Endothelial cell of umbilical vein (primary cell): ENCODE measurements at regions not wholly inside any gene's neighbourhood (a gene's known extent, or its start where the extent isn't known, plus 50 kb on each side); places are given as distances from the start of the nearest gene placed in this dataset.

ENCODE experiments used
- BruUV-seq: library from RNA; stranded (reverse); fragments of 400-500 nt; replicated peaks from 2 replicates; lab custom pipeline; 2021; lab: Mats Ljungman, UMichigan
- CTCF ChIA-PET: fragments of 300-600, 350-600 bp; sonication (Branson Sonifier 250); formaldehyde crosslinking; loops from one replicate; lab custom pipeline; 2021; ENCODE audit warnings: antibody characterized with exemption, inconsistent platforms; lab: Charles Lee
- POLR2A ChIA-PET: fragments of 300-600, 350-600 bp; sonication (Branson Sonifier 250); formaldehyde crosslinking; loops from one replicate; lab custom pipeline; 2021; ENCODE audit warnings: antibody characterized with exemption, inconsistent platforms; lab: Charles Lee
- DNase-seq: peaks from one replicate; pipeline ENCODE4 v3.0.0-alpha.2; 2011; ENCODE audit warnings: low read depth, low spot score
- FAIRE-seq: peaks from 2 replicates; lab custom pipeline; 2011; peaks lifted over from hg19 to GRCh38; lab: Jason Lieb, UNC
- H2AFZ ChIP-seq: 2 replicates; pipeline ENCODE4 v1.6.0; 2012; ENCODE audit warnings: low read depth, low read length, control low read depth, inconsistent platforms
- H3K27ac ChIP-seq: 2 replicates; pipeline ENCODE4 v1.5.1; 2011; ENCODE audit warnings: low read depth, mild to moderate bottlenecking, control low read depth, low read length, moderate library complexity; ENCODE audit not compliant: insufficient read depth
- H3K27me3 ChIP-seq, 2 experiments: 2 replicates each; pipeline versions ENCODE4 v1.6.0 to v1.6.1; 2011; ENCODE audit warnings: low read length in 2 of 2, mixed read lengths in 1 of 2; ENCODE audit not compliant: control insufficient read depth in 2 of 2, insufficient read depth in 2 of 2
- H3K36me3 ChIP-seq, 2 experiments: 2 replicates in 1 of 2; 3 replicates in 1 of 2; pipeline ENCODE4 v1.5.1; 2011; ENCODE audit warnings: low read length in 2 of 2, mild to moderate bottlenecking in 1 of 2, moderate library complexity in 1 of 2; ENCODE audit not compliant: control insufficient read depth in 2 of 2, insufficient read depth in 2 of 2; ENCODE audit errors: extremely low read depth in 1 of 2
- H3K4me1 ChIP-seq: 3 replicates; pipeline ENCODE4 v1.5.1; 2011; ENCODE audit warnings: mild to moderate bottlenecking, low read length; ENCODE audit not compliant: control insufficient read depth, insufficient read depth; ENCODE audit errors: extremely low read depth
- H3K4me2 ChIP-seq: 2 replicates; pipeline ENCODE4 v1.6.1; 2011; ENCODE audit warnings: low read length, control low read depth, mixed read lengths; ENCODE audit not compliant: insufficient read depth
- H3K4me3 ChIP-seq, 3 experiments: fragments of 200-600 bp in 1 of 3; sonication (generic), shearing (Covaris generic) in 1 of 3; replicated peaks in 1 of 3; 2 replicates each; pipeline ENCODE4 v1.5.1; 2011 to 2016; ENCODE audit warnings: control low read depth in 3 of 3, low read length in 3 of 3, mild to moderate bottlenecking in 2 of 3, inconsistent platforms in 1 of 3, low read depth in 1 of 3, moderate library complexity in 1 of 3; ENCODE audit not compliant: insufficient read depth in 1 of 3
- H3K79me2 ChIP-seq: 2 replicates; pipeline ENCODE4 v1.6.0; 2012; ENCODE audit warnings: low read length, inconsistent platforms; ENCODE audit not compliant: control insufficient read depth, insufficient read depth
- H3K9ac ChIP-seq: replicated peaks from 2 replicates; pipeline ENCODE3; 2011; ENCODE audit warnings: low read length, control low read depth; ENCODE audit not compliant: insufficient read depth; ENCODE audit errors: extremely low read depth
- H3K9me1 ChIP-seq: replicated peaks from 3 replicates; pipeline ENCODE4 v1.6.0; 2011; ENCODE audit warnings: mild to moderate bottlenecking, low read length; ENCODE audit not compliant: control insufficient read depth, insufficient read depth; ENCODE audit errors: extremely low read depth
- H3K9me3 ChIP-seq: replicated peaks from 2 replicates; pipeline ENCODE4 v1.5.1; 2012; ENCODE audit warnings: low read length, inconsistent platforms; ENCODE audit not compliant: control insufficient read depth, insufficient read depth
- H4K20me1 ChIP-seq: replicated peaks from 2 replicates; pipeline ENCODE3; 2011; ENCODE audit warnings: mild to moderate bottlenecking, low read length; ENCODE audit not compliant: control insufficient read depth, insufficient read depth; ENCODE audit errors: extremely low read depth
- EZH2 ChIP-seq: IDR thresholded peaks from 2 replicates; pipeline ENCODE4 v1.6.1; 2012; ENCODE audit warnings: borderline replicate concordance, low read depth, mild to moderate bottlenecking, moderate library complexity, low read length, inconsistent platforms; ENCODE audit not compliant: severe bottlenecking
- FOS ChIP-seq: IDR thresholded peaks from 2 replicates; pipeline ENCODE4 v1.6.1; 2011; ENCODE audit warnings: mild to moderate bottlenecking, low read length, moderate library complexity, borderline replicate concordance; ENCODE audit not compliant: insufficient read depth
- GATA2 ChIP-seq: IDR thresholded peaks from 2 replicates; pipeline ENCODE4 v1.7.0; 2011; ENCODE audit warnings: low read depth, mild to moderate bottlenecking, moderate library complexity, mixed read lengths, low read length; ENCODE audit not compliant: insufficient read length, insufficient read depth
- JUN ChIP-seq: IDR thresholded peaks from 2 replicates; pipeline ENCODE4 v1.6.1; 2011; ENCODE audit warnings: borderline replicate concordance, low read depth; ENCODE audit not compliant: insufficient read length, insufficient read depth
- MAX ChIP-seq: IDR thresholded peaks from 2 replicates; pipeline ENCODE4 v1.6.1; 2011; ENCODE audit not compliant: insufficient read depth, insufficient read length
- MYC ChIP-seq: IDR thresholded peaks from one replicate; pipeline ENCODE4 v1.6.1; 2011; ENCODE audit warnings: mild to moderate bottlenecking, low read depth, low read length
- POLR2A ChIP-seq: IDR thresholded peaks from 2 replicates; pipeline ENCODE4 v1.6.1; 2012; ENCODE audit warnings: low read depth, mild to moderate bottlenecking, control low read depth, low read length
- POLR2AphosphoS5 ChIP-seq: IDR thresholded peaks from 2 replicates; pipeline ENCODE4 v1.6.1; 2012; ENCODE audit warnings: low read depth, mild to moderate bottlenecking, control low read depth, low read length, moderate library complexity; ENCODE audit not compliant: insufficient read depth
- dilution Hi-C: fragments of 300-500 bp; cut with MboI; formaldehyde crosslinking; loops from one replicate; pipeline ENCODE4 v1.15.0; 2019; ENCODE audit warnings: low sequenced_read_pairs; ENCODE audit not compliant: extremely low pct_ligation_motif_present
- intact Hi-C: fragments of 100-400 bp; cut with micrococcal nuclease; formaldehyde crosslinking; loops from one replicate; pipeline ENCODE4 v1.10.0; 2022
- TF ChIP-seq, protein P1 (sequence below), 2 donors: IDR thresholded peaks; 1 replicate in 1 of 2; 2 replicates in 1 of 2; pipeline ENCODE4 v1.5.1; 2011; ENCODE audit warnings: low read length in 2 of 2, mild to moderate bottlenecking in 2 of 2, moderate library complexity in 2 of 2, control low read depth in 1 of 2, inconsistent platforms in 1 of 2, low read depth in 1 of 2; ENCODE audit not compliant: insufficient read depth in 1 of 2; ENCODE audit errors: extremely low read depth in 1 of 2

DNA sequence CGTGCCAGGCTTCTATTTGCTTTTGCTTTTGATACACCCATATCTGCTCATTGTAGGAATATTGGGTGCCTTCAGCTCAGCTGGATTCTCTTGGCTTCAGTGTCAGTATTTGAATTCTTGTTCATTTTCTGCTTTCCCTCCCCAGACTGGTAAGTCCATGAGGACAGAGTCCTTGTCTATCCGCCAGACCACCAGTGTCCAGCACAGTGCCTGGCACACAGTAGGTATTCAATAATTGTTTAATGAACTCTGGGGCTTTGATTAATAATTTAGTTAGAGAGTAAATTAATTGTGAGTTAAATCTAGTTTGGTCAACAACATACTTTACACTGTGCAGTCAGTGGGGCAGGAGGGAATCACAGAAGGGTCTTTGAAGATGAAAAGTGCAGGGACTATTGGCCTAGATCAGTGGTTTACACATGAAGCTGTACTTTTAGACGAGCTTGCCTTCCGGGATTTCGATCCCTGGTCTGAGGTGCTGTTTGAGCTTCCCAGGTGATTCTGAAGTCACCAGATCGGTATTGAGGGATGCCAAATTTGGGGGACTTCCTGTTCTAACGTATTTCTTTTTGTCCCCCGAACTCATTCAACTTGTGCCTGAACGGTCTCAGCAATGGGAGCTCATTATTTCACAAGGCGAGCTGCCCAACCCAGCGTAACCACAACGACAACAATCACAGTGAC is 119.1 kb upstream of the JUN start:
- no peaks in the 10 kb centered on the region for H3K27me3 ChIP-seq
- peaks cover 47% of the 10 kb centered on the region for H3K4me1 ChIP-seq
- POLR2A ChIA-PET, result no interaction called here
- intact Hi-C loops (loop anchor here (1.0 to 2.0 kb wide), 7 partner anchors 20 to 848 kb away; partner anchors contain the start of gene JUN), dilution Hi-C loops (no loop called here)
- no peaks in the 10 kb centered on the region for H3K9me3 ChIP-seq
- no peak for TF ChIP-seq POLR2AphosphoS5
- TF ChIP-seq MAX, result no peak
- DNase-seq (no peak), FAIRE-seq (no peak)
- peak overlapping the region; percentile 71 for H3K9ac ChIP-seq
- no peaks in the 10 kb centered on the region for H3K36me3 ChIP-seq
- peak overlapping the region in 2 of 3 experiments; percentile 24 to 41 for H3K4me3 ChIP-seq
- CTCF ChIA-PET, result interaction anchor here (0.8 kb wide), 1 partner anchor 796 kb away, joined by 3 read pairs; no protein-coding TSS in a partner anchor
- no peak overlapping the region for H2AFZ ChIP-seq
- peak overlapping the region; percentile 44 for H3K4me2 ChIP-seq
- no peaks in the 10 kb centered on the region for H3K79me2 ChIP-seq
- H3K9me1 ChIP-seq, result no peaks in the 10 kb centered on the region
- BruUV-seq, result TSS peak; percentile 83
- no peaks in the 10 kb centered on the region for H4K20me1 ChIP-seq
- peak overlapping the region; percentile 64 for H3K27ac ChIP-seq

GRCh38 chr1:58903514-58904298 is 119.9 kb upstream of the JUN start:
- Histone ChIP-seq H3K9me1 (no peaks in the 10 kb centered on the region), H3K4me3 (peak overlapping the region in 2 of 3 experiments; percentile 24 to 41), H3K79me2 (no peaks in the 10 kb centered on the region), H3K27me3 (no peaks in the 10 kb centered on the region), H3K36me3 (no peaks in the 10 kb centered on the region), H3K4me1 (peaks cover 46% of the 10 kb centered on the region), H3K9ac (peak overlapping the region; percentile 71), H4K20me1 (no peaks in the 10 kb centered on the region), H3K27ac (peak overlapping the region; percentile 64), H3K4me2 (peak overlapping the region; percentile 44), H3K9me3 (no peaks in the 10 kb centered on the region), H2AFZ (no peak overlapping the region)
- CTCF ChIA-PET, result interaction anchor here (0.8 kb wide), 1 partner anchor 795 kb away, joined by 3 read pairs; no protein-coding TSS in a partner anchor
- DNase-seq (peak; percentile 94), FAIRE-seq (peak; percentile 83)
- intact Hi-C loops (loop anchor here (1.0 to 2.0 kb wide), 8 partner anchors 20 to 847 kb away; partner anchors contain the start of genes FGGY and JUN), dilution Hi-C loops (no loop called here)
- TF ChIP-seq JUN, result no peak
- TF ChIP-seq POLR2AphosphoS5, result peak; percentile 76
- no peak for TF ChIP-seq MAX
- peak; percentile 1 for TF ChIP-seq GATA2
- peak; percentile 4 for TF ChIP-seq FOS
- TF ChIP-seq, protein P1, sequence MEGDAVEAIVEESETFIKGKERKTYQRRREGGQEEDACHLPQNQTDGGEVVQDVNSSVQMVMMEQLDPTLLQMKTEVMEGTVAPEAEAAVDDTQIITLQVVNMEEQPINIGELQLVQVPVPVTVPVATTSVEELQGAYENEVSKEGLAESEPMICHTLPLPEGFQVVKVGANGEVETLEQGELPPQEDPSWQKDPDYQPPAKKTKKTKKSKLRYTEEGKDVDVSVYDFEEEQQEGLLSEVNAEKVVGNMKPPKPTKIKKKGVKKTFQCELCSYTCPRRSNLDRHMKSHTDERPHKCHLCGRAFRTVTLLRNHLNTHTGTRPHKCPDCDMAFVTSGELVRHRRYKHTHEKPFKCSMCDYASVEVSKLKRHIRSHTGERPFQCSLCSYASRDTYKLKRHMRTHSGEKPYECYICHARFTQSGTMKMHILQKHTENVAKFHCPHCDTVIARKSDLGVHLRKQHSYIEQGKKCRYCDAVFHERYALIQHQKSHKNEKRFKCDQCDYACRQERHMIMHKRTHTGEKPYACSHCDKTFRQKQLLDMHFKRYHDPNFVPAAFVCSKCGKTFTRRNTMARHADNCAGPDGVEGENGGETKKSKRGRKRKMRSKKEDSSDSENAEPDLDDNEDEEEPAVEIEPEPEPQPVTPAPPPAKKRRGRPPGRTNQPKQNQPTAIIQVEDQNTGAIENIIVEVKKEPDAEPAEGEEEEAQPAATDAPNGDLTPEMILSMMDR (IDR thresholded peaks at IDR 0.05; ENCODE audit: extremely low read depth in 1 of 2, insufficient read depth in 1 of 2, low read depth in 1 of 2, low read length in 2 of 2), result no peak
- peak; percentile 95 for TF ChIP-seq POLR2A
- TF ChIP-seq EZH2, result no peak
- TF ChIP-seq MYC, result no peak
- TSS peak; percentile 89 for BruUV-seq
- POLR2A ChIA-PET, result no interaction called here
